Stimulated activated CD4-positive, alpha-beta T cell treated with anti-CD3 and anti-CD28 coated beads, Interleukin-1b, Interleukin-23, amount 100 ng/mL, for 4 hours (primary cell): ENCODE measurements at regions not wholly inside any gene's neighbourhood (a gene's known extent, or its start where the extent isn't known, plus 50 kb on each side); places are given as distances from the start of the nearest gene placed in this dataset.

Source experiments
- DNase-seq, 2 donors: peaks; one replicate each; pipeline ENCODE4 v3.0.0-alpha.2; 2020; ENCODE audit warnings: low read depth in 2 of 2

DNA sequence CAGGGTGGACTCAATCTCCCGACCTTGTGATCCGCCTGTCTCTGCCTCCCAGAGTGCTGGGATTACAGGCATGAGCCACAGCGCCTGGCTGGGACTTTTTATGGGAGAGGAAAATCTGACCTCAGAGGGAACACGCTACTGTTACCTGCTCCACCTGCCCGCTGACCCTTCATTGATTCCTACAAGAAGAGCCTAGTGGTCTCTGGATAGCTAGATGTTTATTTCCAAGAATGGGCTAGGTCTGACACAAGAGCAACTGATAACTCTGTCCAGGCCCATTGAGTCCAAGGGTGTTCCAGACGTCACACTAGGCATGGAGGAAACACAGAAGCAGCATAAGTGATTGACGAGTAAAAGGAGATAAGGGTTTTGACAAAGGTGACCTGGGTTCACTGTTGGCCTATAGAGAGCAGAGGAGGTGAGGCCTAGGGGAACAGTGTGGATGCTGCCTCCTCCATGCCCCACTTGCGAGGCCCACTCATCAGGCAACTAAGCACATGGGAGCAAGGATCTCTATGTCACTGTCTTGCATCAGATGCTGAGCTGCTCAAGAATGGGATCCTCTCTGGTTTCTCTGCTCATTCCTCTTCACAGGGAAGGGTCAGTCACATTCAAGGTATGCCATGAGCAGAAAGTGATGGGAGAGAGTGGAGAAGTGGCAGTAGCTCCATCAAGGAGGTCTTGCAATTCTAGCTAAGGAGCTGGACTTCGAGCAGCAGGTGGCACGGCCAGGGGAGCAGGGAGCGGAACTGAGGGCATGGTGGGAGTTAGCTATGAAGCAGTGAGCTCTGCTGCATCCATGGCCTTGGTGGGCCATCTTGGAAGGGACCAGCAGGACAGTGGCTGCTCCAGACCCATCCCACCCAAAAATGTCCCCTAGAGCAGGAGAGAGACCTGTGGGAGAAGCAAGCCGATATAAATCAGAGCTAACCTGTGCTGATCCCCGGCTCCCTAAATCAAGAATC is 145.2 kb downstream of the WSCD1 start:
- no peak for DNase-seq

DNA sequence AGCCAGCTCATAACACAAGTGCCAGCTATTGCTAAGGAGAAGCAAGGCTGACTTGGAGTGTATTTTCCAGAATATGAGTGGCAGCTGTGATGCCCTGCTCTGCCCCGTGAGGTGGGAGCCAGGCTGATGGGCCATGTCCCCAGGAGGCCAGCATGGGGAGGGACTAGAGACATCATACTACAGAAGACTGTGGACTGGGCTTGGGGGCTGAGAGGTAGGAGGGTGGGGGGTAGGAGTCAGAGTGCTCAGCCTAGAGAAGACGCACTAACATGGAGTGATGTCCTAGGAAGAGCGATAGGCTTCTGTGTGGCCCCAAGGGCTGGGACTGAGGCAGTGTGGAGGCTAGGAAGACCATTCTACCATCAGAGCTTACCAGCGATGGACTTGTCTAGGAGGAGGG is 143.7 kb downstream of the WSCD1 start:
- no peak for DNase-seq

GRCh38 chr17:6212766-6213165 is 142.6 kb downstream of the WSCD1 start:
- DNase-seq = no peak

DNA sequence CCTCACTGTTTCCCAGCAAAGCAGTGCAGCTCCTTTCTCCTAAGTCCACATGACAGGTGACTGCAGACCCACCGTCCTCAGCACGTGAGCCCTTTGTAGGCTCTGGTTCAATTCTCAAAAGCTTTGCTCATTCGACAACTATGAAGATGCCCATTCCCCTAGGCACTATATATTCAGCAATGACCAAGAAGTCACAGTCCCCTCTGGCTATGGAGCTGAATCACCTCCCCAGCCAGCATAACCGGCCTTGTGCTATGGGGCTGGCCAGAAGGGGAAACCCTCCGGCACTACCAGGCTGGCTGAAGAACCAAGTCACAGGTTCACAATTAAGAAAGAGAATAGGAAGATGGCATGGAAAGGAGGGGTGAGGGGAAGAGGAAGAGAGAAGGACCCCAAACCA is 139.7 kb downstream of the WSCD1 start:
- DNase-seq = no peak

GRCh38 chr17:6208608-6209180 is 138.5 kb downstream of the WSCD1 start:
- no peak for DNase-seq

DNA sequence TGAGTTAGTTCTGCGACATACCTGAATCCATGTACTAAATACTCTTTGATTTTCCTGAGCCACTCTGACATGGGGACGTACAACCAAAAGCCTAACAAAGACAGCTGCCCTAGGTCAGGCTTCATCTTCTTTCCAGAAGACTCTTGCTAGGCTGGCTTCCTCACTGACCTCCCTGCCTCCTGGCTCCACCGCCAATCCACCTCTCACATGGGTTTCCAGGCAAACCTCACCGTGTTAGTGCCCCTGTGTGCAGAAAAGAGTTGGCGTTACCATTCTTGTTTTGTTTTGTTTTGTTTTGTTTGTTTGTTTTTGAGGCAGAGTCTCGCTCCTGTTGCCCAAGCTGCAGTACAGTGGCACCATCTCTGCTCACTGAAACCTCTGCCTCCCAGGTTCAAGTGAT is 135.3 kb downstream of the WSCD1 start:
- no peak for DNase-seq

GRCh38 chr17:6205033-6205432 is 134.9 kb downstream of the WSCD1 start:
- no peak for DNase-seq

- DNase-seq = no peak
These were observed 134.1 kb downstream of the WSCD1 start for GRCh38 chr17:6204203-6204722.

GRCh38 chr17:6196355-6196754 is 126.2 kb downstream of the WSCD1 start:
- DNase-seq = no peak

DNA sequence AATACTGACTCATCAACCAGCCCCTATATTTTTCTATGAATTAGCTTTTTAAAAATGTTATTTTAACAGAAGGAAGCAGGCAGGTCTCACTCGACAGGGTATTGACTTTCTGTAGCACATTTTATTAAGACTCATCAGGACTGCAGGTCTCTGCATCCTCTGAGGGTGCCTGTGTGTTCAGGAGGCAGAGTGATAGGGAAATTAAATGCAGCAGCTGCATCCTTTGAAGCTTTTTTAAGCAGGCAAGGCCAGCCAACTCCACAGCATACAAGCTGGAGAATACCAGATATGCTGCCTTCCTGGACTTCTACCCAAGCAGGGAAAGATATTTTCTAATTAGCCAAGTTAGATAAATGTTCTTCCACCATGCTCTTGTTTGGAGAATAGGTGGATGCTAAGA is 124.9 kb downstream of the WSCD1 start:
- no peak for DNase-seq

GRCh38 chr17:6191405-6192324 is 121.5 kb downstream of the WSCD1 start:
- DNase-seq = no peak

- DNase-seq = no peak
These were observed 117.7 kb downstream of the WSCD1 start for GRCh38 chr17:6187836-6188235.

- DNase-seq = no peak
These were observed 116.8 kb downstream of the WSCD1 start for GRCh38 chr17:6186998-6187397.

DNA sequence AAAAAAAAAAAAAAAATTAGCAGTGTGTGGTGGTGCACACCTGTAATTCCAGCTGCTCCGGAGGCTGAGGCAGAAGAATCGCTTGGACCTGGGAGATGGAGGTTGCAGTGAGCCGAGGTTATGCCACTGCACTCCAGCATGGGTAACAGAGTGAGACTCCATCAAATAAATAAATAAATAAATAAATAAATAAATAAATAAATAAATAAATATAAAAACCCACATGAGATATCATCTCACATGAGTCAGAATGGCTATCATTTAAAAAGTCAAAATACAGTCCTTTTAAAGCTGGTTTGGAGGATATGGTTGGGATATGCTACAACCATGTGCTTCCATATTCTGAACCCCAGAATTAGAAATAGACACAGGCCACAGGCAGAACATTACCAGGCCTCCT is 114.3 kb downstream of the WSCD1 start:
- DNase-seq = no peak

- DNase-seq = no peak
These were observed 108.8 kb downstream of the WSCD1 start for GRCh38 chr17:6179017-6179416.

GRCh38 chr17:6177941-6178694 is 107.9 kb downstream of the WSCD1 start:
- DNase-seq = no peak
